ENCODE measurements at regions not wholly inside any gene's neighbourhood (a gene's known extent, or its start where the extent isn't known, plus 50 kb on each side); places are given as distances from the start of the nearest gene placed in this dataset.

DNA sequence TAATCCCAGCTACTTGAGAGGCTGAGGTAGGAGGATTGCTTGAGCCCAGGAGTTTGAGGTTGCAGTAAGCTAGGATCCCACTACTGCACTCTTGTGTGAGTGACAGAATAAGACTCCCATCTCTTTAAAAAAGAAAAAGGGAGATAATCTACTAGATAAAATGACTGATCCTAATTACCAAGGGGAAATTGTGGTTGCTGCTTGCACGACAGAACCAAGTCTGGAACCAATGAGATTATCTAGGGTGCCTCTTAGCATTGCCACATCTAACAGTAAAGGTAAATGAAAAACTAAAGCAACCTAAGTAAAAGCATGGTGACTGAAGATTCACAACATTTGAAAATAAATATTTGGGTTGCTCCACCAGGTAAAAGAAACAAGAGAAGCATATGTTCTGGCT, 185.1 kb downstream of the PDHA2 start:
- no peak for TF ChIP-seq CTCF (conservative IDR thresholded peaks at IDR 0.05; ENCODE audit: low read depth, low read length)
- no peak for TF ChIP-seq EZH2 (IDR thresholded peaks at IDR 0.05; ENCODE audit: borderline replicate concordance, low read depth, low read length, poor library complexity, severe bottlenecking)

Data from A673 (cell line).